Suprapubic skin (tissue), 4 donors: ENCODE measurements at regions not wholly inside any gene's neighbourhood (a gene's known extent, or its start where the extent isn't known, plus 50 kb on each side); places are given as distances from the start of the nearest gene placed in this dataset.
"Not testable (repeated sequence)": the region's sequence is repeated elsewhere in the genome, so short reads cannot be mapped to it uniquely, and the experiment has no call there.

Experiments
- DNase-seq, 2 donors: peaks; one replicate each; pipeline ENCODE4 v3.0.0-alpha.2; 2019; ENCODE audit warnings: low spot score in 2 of 2
- H3K27ac ChIP-seq: fragments of 200-600 bp; sonication (generic); one replicate; pipeline ENCODE4 v1.5.1; 2019
- H3K27me3 ChIP-seq: fragments of 200-600 bp; sonication (generic); one replicate; pipeline ENCODE4 v1.5.1; 2019
- H3K36me3 ChIP-seq: fragments of 200-600 bp; sonication (generic); one replicate; pipeline ENCODE4 v1.5.1; 2019
- H3K4me1 ChIP-seq: fragments of 200-600 bp; sonication (generic); one replicate; pipeline ENCODE4 v1.5.1; 2019
- H3K4me3 ChIP-seq: fragments of 200-600 bp; sonication (generic); one replicate; pipeline ENCODE4 v1.5.1; 2019; ENCODE audit warnings: mild to moderate bottlenecking
- H3K9me3 ChIP-seq: fragments of 200-600 bp; sonication (generic); one replicate; pipeline ENCODE4 v1.5.1; 2019
- CTCF ChIP-seq, 2 donors: fragments of 200-600 bp in 1 of 2; fragments of 450-650 bp in 1 of 2; sonication (generic) in 1 of 2; IDR thresholded peaks; one replicate each; pipeline ENCODE4 v1.5.1; 2016 to 2019; ENCODE audit warnings: antibody characterized with exemption in 2 of 2, mild to moderate bottlenecking in 1 of 2, moderate library complexity in 1 of 2
- EP300 ChIP-seq: sonication (generic); formaldehyde crosslinking; IDR thresholded peaks from one replicate; pipeline ENCODE4 v1.6.1; 2017; ENCODE audit warnings: antibody characterized with exemption
- POLR2A ChIP-seq, 2 donors: fragments of 450-650 bp; IDR thresholded peaks; one replicate each; pipeline ENCODE4 v1.6.1; 2017; ENCODE audit warnings: antibody characterized with exemption in 2 of 2, mild to moderate bottlenecking in 2 of 2, moderate library complexity in 2 of 2
- POLR2AphosphoS5 ChIP-seq, 3 donors: sonication (generic); formaldehyde crosslinking; IDR thresholded peaks; one replicate each; pipeline ENCODE4 v1.6.1; 2017; ENCODE audit warnings: antibody characterized with exemption in 3 of 3
- WGBS: methylation state at CpG from one replicate; pipeline ENCODE4 v1.1.5; 2018; 5-methylcytosine and 5-hydroxymethylcytosine counted together

GRCh38 chr2:78754930-78755329 is 270.6 kb upstream of the REG3G start:
- DNase-seq = no peak
- Histone ChIP-seq H3K9me3 (peaks cover 4% of the 10 kb centered on the region), H3K4me3 (no peak overlapping the region), H3K27ac (no peak overlapping the region), H3K36me3 (no peaks in the 10 kb centered on the region), H3K4me1 (no peaks in the 10 kb centered on the region), H3K27me3 (no peaks in the 10 kb centered on the region)
- TF ChIP-seq POLR2AphosphoS5 (IDR thresholded peaks at IDR 0.05) = no peak
- no peak for TF ChIP-seq POLR2A (IDR thresholded peaks at IDR 0.05)
- TF ChIP-seq EP300 = no peak
- TF ChIP-seq CTCF (IDR thresholded peaks at IDR 0.05) = no peak
- 88% methylated on average over 6 of the region's 6 CpGs for WGBS

GRCh38 chr2:78757191-78757590 is 268.3 kb upstream of the REG3G start:
- 41% methylated on average over 1 of the region's 1 CpG for WGBS
- Histone ChIP-seq H3K4me3 (no peak overlapping the region), H3K9me3 (peaks cover 20% of the 10 kb centered on the region), H3K27me3 (no peaks in the 10 kb centered on the region), H3K36me3 (no peaks in the 10 kb centered on the region), H3K4me1 (no peaks in the 10 kb centered on the region), H3K27ac (no peak overlapping the region)
- no peak for DNase-seq
- TF ChIP-seq POLR2AphosphoS5 (IDR thresholded peaks at IDR 0.05) (no peak), POLR2A (IDR thresholded peaks at IDR 0.05) (no peak), EP300 (no peak), CTCF (IDR thresholded peaks at IDR 0.05) (no peak)

GRCh38 chr2:78757640-78758039 is 267.9 kb upstream of the REG3G start:
- Histone ChIP-seq H3K9me3 (peaks cover 20% of the 10 kb centered on the region), H3K4me1 (no peaks in the 10 kb centered on the region), H3K4me3 (no peak overlapping the region), H3K36me3 (no peaks in the 10 kb centered on the region), H3K27me3 (no peaks in the 10 kb centered on the region), H3K27ac (no peak overlapping the region)
- 76% methylated on average over 1 of the region's 1 CpG for whole genome bisulfite sequencing
- DNase-seq = no peak
- TF ChIP-seq EP300 (no peak), POLR2A (IDR thresholded peaks at IDR 0.05) (no peak), CTCF (IDR thresholded peaks at IDR 0.05) (no peak), POLR2AphosphoS5 (IDR thresholded peaks at IDR 0.05) (no peak)

GRCh38 chr2:78758765-78759164 is 266.7 kb upstream of the REG3G start:
- not testable (repeated sequence) for H3K27me3 ChIP-seq, H3K4me3 ChIP-seq, H3K27ac ChIP-seq, DNase-seq, H3K4me1 ChIP-seq, H3K36me3 ChIP-seq
- peaks cover 20% of the 10 kb centered on the region for H3K9me3 ChIP-seq
- WGBS = 94% methylated on average over 7 of the region's 7 CpGs

- Histone ChIP-seq H3K9me3 (peaks cover 7% of the 10 kb centered on the region), H3K27ac (no peak overlapping the region), H3K27me3 (no peaks in the 10 kb centered on the region), H3K4me3 (no peak overlapping the region), H3K36me3 (no peaks in the 10 kb centered on the region), H3K4me1 (no peaks in the 10 kb centered on the region)
- TF ChIP-seq POLR2AphosphoS5 (IDR thresholded peaks at IDR 0.05) (no peak), CTCF (IDR thresholded peaks at IDR 0.05) (no peak), EP300 (no peak), POLR2A (IDR thresholded peaks at IDR 0.05) (no peak)
- no peak for DNase-seq
- WGBS = 79% methylated on average over 4 of the region's 4 CpGs
These were observed 259.0 kb upstream of the REG3G start for GRCh38 chr2:78766459-78766858.

- DNase-seq = no peak
- no peaks in the 10 kb centered on the region for H3K27me3 ChIP-seq
- H3K4me1 ChIP-seq = no peaks in the 10 kb centered on the region
- H3K36me3 ChIP-seq = no peaks in the 10 kb centered on the region
- no peak overlapping the region for H3K27ac ChIP-seq
- no peak overlapping the region for H3K4me3 ChIP-seq
- H3K9me3 ChIP-seq = no peaks in the 10 kb centered on the region
- WGBS = 85% methylated on average over 1 of the region's 1 CpG
- no peak for TF ChIP-seq POLR2A (IDR thresholded peaks at IDR 0.05)
- no peak for TF ChIP-seq EP300
- no peak for TF ChIP-seq CTCF (IDR thresholded peaks at IDR 0.05)
- no peak for TF ChIP-seq POLR2AphosphoS5 (IDR thresholded peaks at IDR 0.05)
These were observed 257.5 kb upstream of the REG3G start for GRCh38 chr2:78768016-78768415.
